GM12892 (cell line): ENCODE measurements at regions not wholly inside any gene's neighbourhood (a gene's known extent, or its start where the extent isn't known, plus 50 kb on each side); places are given as distances from the start of the nearest gene placed in this dataset.

Experiments
- POLR2A ChIP-seq: IDR thresholded peaks from 2 replicates; pipeline ENCODE4 v1.6.1; 2011; ENCODE audit warnings: low read depth, low read length, control low read depth
- POLR2AphosphoS5 ChIP-seq: IDR thresholded peaks from 2 replicates; pipeline ENCODE4 v1.6.1; 2011; ENCODE audit warnings: low read depth, low read length, control low read depth

DNA sequence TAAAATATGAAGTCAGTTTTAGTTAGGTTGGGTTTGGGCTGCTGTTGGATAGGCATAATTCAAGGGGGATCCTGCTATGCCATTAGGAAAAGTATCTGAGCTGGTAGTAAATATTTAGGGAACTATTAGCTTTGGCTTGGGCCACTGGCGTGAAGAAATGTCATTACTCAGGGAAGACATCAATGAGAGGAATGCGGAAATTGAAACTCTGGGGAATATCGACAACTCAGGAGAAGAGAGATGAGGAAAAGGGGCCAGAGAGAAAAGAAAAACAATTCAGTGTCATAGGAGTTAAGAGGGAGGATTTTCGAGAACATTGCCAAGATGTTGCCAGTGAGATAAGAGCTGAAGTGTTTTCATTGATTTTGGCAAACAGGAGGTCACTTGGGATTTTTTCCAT is 149.7 kb upstream of the PARD3B start:
- no peak for TF ChIP-seq POLR2A
- TF ChIP-seq POLR2AphosphoS5: no peak
